ENCODE measurements at regions not wholly inside any gene's neighbourhood (a gene's known extent, or its start where the extent isn't known, plus 50 kb on each side); places are given as distances from the start of the nearest gene placed in this dataset.

DNA sequence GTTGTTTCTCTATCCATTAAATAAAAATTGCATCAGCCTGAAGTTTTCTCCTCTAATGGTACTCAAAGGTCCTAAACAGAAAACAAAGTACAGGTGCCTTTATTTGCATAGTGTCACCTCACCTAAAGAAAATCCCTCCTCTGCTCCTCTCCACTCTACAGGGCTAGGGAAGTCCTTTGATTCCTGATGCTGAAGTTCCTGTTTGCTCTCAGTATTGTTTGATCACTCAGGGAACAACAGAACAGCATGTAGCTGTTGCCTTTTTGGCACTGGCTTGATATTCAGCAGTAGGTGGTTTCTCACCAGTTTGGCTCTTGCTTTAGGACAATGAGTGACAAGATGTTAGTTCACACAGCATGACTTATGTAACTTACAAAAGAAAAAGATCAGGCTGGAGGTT lies 156.2 kb upstream of the SLC7A11 start:
- H3K9ac ChIP-seq (ENCODE audit: low read length) = no peak overlapping the region
- H3K9me2 ChIP-seq (replicated peaks; ENCODE audit: low read length) = no peaks in the 10 kb centered on the region
- intact Hi-C loops (cut with micrococcal nuclease) = no loop called here
- H3F3A ChIP-seq (ENCODE audit: low read length, unreplicated experiment) = no peaks in the 10 kb centered on the region
- ChIA-PET POLR2A (ENCODE audit: unreplicated experiment) (no interaction called here), CTCF (no interaction called here)
- H2AFZ ChIP-seq (ENCODE audit: low read length) = no peak overlapping the region
- no peaks in the 10 kb centered on the region for H3K36me3 ChIP-seq (ENCODE audit: low read depth, low read length)
- ATAC-seq (no peak), DNase-seq (no peak)
- no peak overlapping the region for H3K4me2 ChIP-seq (ENCODE audit: low read length)
- H3K9me3 ChIP-seq (ENCODE audit: low read length) = no peaks in the 10 kb centered on the region
- H3K27me3 ChIP-seq (ENCODE audit: low read length) = no peaks in the 10 kb centered on the region
- H3K27ac ChIP-seq (ENCODE audit: low read length) = no peak overlapping the region
- H3K79me2 ChIP-seq (ENCODE audit: low read length) = no peaks in the 10 kb centered on the region
- no TSS peak for BruUV-seq (replicated peaks)
- H3K4me1 ChIP-seq (ENCODE audit: insufficient read depth, low read length) = no peaks in the 10 kb centered on the region
- TF ChIP-seq EZH2phosphoT487 (IDR thresholded peaks at IDR 0.05; ENCODE audit: borderline replicate concordance, low read length) (no peak), EZH2 (IDR thresholded peaks at IDR 0.05; ENCODE audit: low read length, unreplicated experiment) (no peak)
- TF ChIP-seq, protein P1, sequence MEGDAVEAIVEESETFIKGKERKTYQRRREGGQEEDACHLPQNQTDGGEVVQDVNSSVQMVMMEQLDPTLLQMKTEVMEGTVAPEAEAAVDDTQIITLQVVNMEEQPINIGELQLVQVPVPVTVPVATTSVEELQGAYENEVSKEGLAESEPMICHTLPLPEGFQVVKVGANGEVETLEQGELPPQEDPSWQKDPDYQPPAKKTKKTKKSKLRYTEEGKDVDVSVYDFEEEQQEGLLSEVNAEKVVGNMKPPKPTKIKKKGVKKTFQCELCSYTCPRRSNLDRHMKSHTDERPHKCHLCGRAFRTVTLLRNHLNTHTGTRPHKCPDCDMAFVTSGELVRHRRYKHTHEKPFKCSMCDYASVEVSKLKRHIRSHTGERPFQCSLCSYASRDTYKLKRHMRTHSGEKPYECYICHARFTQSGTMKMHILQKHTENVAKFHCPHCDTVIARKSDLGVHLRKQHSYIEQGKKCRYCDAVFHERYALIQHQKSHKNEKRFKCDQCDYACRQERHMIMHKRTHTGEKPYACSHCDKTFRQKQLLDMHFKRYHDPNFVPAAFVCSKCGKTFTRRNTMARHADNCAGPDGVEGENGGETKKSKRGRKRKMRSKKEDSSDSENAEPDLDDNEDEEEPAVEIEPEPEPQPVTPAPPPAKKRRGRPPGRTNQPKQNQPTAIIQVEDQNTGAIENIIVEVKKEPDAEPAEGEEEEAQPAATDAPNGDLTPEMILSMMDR (conservative IDR thresholded peaks at IDR 0.05; ENCODE audit: low read depth, low read length) = no peak
- no peaks in the 10 kb centered on the region for H4K20me1 ChIP-seq (ENCODE audit: low read length)
- no peak overlapping the region for H3K4me3 ChIP-seq (ENCODE audit: low read length)

DNA sequence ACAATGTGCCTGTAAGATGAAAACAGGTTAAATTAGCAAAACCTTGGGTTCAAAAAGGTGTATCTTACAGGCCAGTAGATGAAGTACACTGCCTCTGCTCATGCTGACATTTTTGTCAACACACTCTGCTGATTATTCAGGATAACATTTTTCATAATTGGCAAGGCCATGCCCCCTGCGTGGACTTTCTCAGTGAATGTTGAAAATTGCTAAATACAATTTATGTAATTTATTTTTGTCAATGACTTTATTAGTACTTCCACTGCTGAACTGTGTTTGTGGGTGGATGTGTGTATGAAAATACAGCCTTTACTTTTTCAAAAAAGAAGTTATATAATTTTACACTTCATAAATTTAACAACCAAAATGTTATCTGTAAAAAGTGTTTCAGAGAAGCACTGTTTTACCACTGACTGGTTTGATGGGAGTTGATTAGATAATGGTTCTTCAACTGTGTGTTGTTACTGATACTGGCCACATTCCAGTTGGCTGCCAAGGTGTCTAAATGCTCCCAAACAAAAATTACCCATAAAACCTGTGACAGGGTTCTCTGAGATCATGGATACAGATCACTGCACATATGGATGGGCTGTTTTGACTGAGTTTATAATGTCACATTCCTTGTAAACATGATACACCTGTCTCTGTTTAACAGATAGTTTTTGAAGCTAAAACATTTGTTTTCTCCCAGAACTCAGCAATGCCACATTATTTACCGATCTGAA lies 151.9 kb upstream of the SLC7A11 start:
- H3K4me3 ChIP-seq (ENCODE audit: low read length) = no peak overlapping the region
- H3K4me2 ChIP-seq (ENCODE audit: low read length) = no peak overlapping the region
- H3K27ac ChIP-seq (ENCODE audit: low read length) = no peak overlapping the region
- H2AFZ ChIP-seq (ENCODE audit: low read length) = no peak overlapping the region
- intact Hi-C loops (cut with micrococcal nuclease) = no loop called here
- no peaks in the 10 kb centered on the region for H3K79me2 ChIP-seq (ENCODE audit: low read length)
- no peaks in the 10 kb centered on the region for H3F3A ChIP-seq (ENCODE audit: low read length, unreplicated experiment)
- ChIA-PET POLR2A (ENCODE audit: unreplicated experiment) (no interaction called here), CTCF (no interaction called here)
- DNase-seq = no peak
- ATAC-seq = no peak
- no peaks in the 10 kb centered on the region for H3K9me3 ChIP-seq (ENCODE audit: low read length)
- peaks cover 6% of the 10 kb centered on the region; the same call in 1 of the 2 replicates for H3K4me1 ChIP-seq (ENCODE audit: insufficient read depth, low read length)
- BruUV-seq (replicated peaks) = no TSS peak
- no peaks in the 10 kb centered on the region for H4K20me1 ChIP-seq (ENCODE audit: low read length)
- no peak for TF ChIP-seq EZH2phosphoT487 (IDR thresholded peaks at IDR 0.05; ENCODE audit: borderline replicate concordance, low read length)
- no peak for TF ChIP-seq EZH2 (IDR thresholded peaks at IDR 0.05; ENCODE audit: low read length, unreplicated experiment)
- TF ChIP-seq, protein P1 (conservative IDR thresholded peaks at IDR 0.05; ENCODE audit: low read depth, low read length) = no peak
- no peaks in the 10 kb centered on the region for H3K36me3 ChIP-seq (ENCODE audit: low read depth, low read length)
- H3K27me3 ChIP-seq (ENCODE audit: low read length) = no peaks in the 10 kb centered on the region
- H3K9ac ChIP-seq (ENCODE audit: low read length) = no peak overlapping the region
- H3K9me2 ChIP-seq (replicated peaks; ENCODE audit: low read length) = no peaks in the 10 kb centered on the region

DNA sequence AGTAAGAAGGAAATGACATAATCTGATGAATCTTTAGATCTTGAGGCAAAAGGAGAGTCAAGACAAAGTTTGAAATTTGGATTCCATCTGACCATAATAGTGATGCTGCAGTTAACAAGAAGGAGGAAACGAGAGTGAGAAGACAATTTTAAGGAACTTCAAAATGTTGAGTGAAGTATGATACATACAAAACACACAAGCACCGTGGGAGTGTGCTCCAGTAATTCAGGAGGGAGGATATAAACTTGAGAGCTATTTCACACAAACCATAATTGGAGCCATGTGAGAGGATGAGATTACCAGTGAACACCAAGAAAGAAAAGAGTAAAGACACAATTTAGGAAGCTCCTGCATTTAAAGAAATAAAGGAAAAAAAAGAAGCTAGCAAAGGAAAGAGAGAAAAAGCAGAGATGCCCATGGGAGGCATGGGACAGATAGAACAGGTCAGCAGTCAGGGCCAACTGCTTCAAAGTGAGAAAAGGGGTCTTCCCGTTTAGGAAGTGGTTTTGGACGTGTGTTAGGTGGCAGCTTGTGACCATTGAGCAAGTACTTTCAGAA lies 150.7 kb upstream of the SLC7A11 start:
- Histone ChIP-seq H3K9me2 (replicated peaks; ENCODE audit: low read length) (no peaks in the 10 kb centered on the region), H3K4me1 (ENCODE audit: insufficient read depth, low read length) (peaks cover 6% of the 10 kb centered on the region; the same call in 1 of the 2 replicates), H3K9me3 (ENCODE audit: low read length) (no peaks in the 10 kb centered on the region), H2AFZ (ENCODE audit: low read length) (no peak overlapping the region), H3F3A (ENCODE audit: low read length, unreplicated experiment) (no peaks in the 10 kb centered on the region), H3K27me3 (ENCODE audit: low read length) (no peaks in the 10 kb centered on the region), H3K27ac (ENCODE audit: low read length) (no peak overlapping the region), H3K4me3 (ENCODE audit: low read length) (no peak overlapping the region), H4K20me1 (ENCODE audit: low read length) (no peaks in the 10 kb centered on the region), H3K79me2 (ENCODE audit: low read length) (no peaks in the 10 kb centered on the region), H3K9ac (ENCODE audit: low read length) (no peak overlapping the region), H3K36me3 (ENCODE audit: low read depth, low read length) (no peaks in the 10 kb centered on the region), H3K4me2 (ENCODE audit: low read length) (no peak overlapping the region)
- ChIA-PET POLR2A (ENCODE audit: unreplicated experiment) (no interaction called here), CTCF (no interaction called here)
- no peak for TF ChIP-seq EZH2phosphoT487 (IDR thresholded peaks at IDR 0.05; ENCODE audit: borderline replicate concordance, low read length)
- no peak for TF ChIP-seq EZH2 (IDR thresholded peaks at IDR 0.05; ENCODE audit: low read length, unreplicated experiment)
- TF ChIP-seq, protein P1 (conservative IDR thresholded peaks at IDR 0.05; ENCODE audit: low read depth, low read length) = no peak
- ATAC-seq (no peak), DNase-seq (no peak)
- no TSS peak for BruUV-seq (replicated peaks)
- intact Hi-C loops (cut with micrococcal nuclease) = no loop called here

Measured in PC-3 (cell line).